CD4-positive, alpha-beta T cell treated with Interferon gamma for 1 hour (primary cell): ENCODE measurements at regions not wholly inside any gene's neighbourhood (a gene's known extent, or its start where the extent isn't known, plus 50 kb on each side); places are given as distances from the start of the nearest gene placed in this dataset.

ENCODE experiments used
- DNase-seq: peaks from one replicate; pipeline ENCODE4 v3.0.0-alpha.2; 2020

- no peak for DNase-seq
Observed at GRCh38 chr17:13940858-13941665, 128.2 kb upstream of the COX10 start.

GRCh38 chr17:13941781-13942180, 127.5 kb upstream of the COX10 start:
- DNase-seq: no peak

GRCh38 chr17:13943909-13944308, 125.4 kb upstream of the COX10 start:
- no peak for DNase-seq

DNA sequence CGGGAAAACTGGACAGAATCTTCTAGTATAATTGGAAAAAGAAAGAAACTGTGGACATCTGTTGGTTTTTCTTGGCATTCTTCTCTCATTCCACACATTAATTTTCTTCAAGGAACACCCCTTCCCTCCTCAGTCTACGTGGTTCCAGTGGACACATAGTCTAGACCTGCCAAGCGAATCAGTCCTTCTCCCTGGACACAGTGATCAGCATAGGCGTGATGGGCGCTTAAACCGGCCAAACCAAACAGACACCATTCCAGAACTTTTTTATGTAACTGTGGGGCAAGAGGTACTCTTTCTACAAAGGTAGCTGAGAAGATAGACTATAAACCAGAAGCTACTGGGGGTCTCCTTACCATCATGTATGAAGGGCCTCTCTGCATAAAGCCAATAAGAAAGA, 121.8 kb upstream of the COX10 start:
- no peak for DNase-seq

GRCh38 chr17:13952009-13952750, 117.1 kb upstream of the COX10 start:
- DNase-seq: no peak

DNA sequence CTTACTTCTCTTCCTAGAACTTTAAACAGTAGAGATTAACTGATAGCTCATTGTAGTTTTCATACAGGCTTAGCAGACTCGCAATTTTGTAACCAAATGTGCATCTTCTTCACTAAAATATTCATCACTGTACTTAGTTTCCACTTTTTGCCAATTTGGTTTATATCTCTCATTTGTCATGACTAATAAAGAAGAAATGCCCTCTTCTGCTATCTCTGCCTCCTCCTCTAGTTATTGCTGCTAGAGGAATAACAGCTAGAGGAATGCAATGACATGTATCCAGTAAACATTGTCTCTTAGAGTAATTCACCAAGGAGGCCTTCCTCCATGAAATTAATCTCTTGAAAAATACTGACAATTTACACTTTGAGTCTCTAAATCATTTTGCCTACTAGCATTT, 115.5 kb upstream of the COX10 start:
- no peak for DNase-seq

- no peak for DNase-seq
Observed at GRCh38 chr17:13957636-13958035, 111.7 kb upstream of the COX10 start.

- DNase-seq: no peak
Observed at GRCh38 chr17:13958773-13959172, 110.5 kb upstream of the COX10 start.

DNA sequence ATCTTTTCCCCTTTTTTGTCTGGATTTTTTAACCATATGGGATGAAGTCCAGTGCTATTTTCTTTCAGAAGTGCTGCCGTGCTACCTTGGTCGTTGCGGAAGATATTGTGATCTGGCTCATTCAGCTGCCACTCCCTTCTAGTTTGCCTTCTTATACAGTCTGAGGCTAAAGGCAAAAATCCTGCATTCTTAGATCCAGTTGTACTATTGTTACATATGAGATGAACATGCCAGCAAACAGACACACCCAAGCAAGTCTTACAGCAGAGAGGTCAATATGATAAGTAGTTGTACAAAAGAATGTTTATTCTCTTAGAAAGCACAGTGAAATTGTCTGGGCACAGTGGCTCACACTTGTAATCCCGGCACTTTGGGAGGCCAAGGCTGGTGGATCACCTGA, 108.0 kb upstream of the COX10 start:
- no peak for DNase-seq

DNA sequence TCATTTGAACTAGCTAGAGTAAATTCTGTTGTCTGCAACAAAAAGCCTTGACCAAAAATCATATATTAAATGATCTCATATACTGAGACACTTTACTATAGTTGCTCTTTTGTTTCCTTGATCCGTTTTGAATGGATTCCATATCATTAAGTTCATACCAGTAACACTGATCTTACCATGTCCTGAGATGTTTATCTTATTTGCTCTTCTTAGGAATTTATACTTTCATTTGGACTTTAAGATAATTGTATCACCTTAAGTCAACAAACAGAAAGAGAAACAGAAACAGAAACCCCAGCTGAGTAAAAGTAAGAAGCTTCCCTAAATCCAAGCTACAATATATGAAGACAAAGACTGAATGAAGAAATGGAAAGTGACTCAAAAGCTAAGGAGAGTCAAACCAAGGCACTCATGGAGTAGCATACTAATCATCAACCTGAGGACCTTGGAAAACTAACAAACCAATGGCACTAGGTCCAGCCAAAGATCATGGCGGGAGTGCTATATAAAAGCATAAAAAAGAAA, 106.5 kb upstream of the COX10 start:
- DNase-seq: no peak

DNA sequence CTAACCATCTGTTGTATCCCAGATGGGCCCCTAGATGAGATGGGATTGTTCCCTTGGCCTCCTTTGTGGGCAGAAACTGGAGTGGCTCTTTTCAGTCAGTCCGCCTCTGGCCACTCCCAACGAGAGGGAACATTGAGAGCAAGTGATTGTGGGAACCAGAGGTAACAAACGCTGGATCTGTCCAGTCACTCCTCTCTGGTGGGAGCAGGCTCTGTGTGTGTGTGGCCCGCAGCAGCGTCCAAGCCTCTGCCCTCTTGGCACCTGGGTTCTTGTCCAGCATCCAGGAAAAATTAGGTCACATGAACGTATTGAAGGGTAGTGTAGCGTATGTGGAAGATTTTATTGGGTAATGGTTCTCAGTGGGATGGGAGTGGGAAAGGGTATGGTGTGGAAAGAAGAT, 101.9 kb upstream of the COX10 start:
- no peak for DNase-seq

DNA sequence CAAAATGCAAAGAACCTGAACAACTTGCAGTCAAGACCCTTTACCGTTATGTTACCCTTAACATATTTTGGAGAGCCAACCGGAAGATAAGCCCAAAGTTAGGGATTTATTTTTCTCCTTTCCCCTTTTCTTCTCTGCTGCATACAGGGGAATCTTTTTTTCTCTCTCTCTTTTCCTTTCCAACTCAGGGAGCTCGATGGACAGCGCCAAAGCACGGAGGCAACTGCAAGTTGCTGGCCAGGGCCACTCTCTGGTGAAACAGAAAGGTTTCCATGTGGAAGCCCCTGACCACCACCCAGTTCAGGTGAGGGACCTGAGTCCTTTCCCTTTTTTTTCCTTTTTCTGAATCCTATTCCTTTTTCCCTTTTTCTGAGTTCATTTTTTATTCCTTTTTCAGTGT, 98.8 kb upstream of the COX10 start:
- no peak for DNase-seq

DNA sequence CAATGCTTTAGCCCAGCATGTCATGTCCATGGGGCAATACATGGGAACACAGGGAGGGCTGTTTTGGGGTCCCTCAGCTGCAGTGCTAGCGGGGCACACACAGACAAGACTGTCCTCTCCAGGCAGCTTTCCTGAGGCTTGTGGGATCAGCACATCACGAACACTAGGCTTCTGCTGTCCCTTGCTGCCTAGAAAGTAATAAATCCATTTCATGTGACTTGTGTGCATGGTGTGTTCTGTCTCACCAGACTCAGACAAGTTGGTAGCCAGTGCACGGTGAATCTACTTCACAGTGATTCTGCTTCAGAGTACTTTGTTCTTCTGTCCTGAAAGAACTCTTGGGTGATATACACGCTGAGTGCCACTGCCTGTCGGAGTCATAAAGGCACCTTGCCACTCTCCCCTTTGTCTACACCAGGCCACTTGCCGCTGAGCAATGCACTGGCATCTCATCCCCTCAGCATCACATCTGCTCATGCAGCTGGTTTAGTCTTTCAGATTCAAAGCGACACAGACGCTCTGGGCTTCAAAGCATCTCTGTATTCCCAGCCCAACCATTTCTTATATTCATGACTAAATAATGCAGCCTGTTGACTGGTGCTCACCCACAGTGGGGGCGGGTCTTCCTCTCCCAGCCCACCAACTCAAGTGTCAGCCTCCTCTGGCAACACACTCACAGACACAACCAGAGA, 95.2 kb upstream of the COX10 start:
- DNase-seq: no peak

- DNase-seq: no peak
Observed at GRCh38 chr17:13977837-13978236, 91.5 kb upstream of the COX10 start.

- DNase-seq: no peak
Observed at GRCh38 chr17:13978478-13978877, 90.8 kb upstream of the COX10 start.

GRCh38 chr17:13981881-13982280, 87.4 kb upstream of the COX10 start:
- DNase-seq: no peak

DNA sequence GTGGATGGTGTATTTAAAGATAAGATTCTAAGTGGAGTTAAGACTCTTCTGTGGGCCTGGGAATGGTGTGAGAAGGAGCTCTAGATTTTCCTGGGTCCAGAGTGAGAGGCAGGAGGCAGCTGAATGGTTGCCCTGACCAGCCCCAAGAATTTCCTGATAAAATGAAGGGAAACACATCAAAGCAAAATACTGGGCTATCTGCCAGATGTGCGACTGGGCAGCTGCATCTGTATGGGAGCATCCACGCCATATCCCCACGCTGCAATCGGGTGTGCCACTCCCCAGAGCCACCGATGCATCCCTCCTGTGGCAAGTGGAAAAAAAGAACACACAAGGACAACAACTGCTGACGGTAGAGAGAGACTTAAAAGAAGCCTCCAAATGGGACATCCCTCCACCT, 84.3 kb upstream of the COX10 start:
- DNase-seq: no peak

DNA sequence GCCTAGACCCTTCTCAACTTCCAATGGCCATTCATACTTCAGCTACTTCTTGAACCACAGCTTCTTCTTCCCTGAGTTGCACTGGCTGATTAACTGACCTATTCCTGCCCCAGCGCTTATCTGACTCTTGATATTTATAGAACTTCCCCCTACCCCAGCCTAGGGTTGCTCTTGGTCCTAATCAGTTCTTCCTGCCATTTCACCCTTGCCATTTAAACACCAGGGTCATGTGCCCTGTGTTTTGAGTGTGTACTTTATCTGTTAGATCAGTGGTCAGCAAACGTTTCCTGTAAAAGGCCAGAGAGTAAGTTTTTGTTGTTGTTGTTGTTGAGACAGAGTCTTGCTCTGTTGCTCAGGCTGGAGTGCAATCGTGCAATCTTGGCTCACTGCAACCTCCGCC, 82.4 kb upstream of the COX10 start:
- DNase-seq: no peak

DNA sequence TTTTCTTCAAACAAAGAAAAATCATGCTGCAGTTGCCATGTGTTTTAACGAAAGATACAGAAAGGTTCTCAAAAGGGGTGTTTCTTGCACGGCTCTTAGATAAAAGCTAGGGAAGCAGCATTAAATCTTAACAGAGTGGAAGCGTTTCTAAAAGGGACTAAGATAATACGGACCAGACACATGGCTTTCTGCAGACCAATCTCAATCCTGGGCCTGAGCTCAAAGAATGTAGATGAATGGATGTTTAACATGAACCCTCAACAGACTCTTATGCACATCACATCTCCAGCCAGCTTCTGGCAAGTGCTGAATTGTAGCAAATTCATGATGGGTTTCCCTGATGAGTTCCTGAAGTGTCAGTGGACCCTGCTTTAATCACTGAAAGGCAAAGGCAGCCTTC, 80.2 kb upstream of the COX10 start:
- no peak for DNase-seq

DNA sequence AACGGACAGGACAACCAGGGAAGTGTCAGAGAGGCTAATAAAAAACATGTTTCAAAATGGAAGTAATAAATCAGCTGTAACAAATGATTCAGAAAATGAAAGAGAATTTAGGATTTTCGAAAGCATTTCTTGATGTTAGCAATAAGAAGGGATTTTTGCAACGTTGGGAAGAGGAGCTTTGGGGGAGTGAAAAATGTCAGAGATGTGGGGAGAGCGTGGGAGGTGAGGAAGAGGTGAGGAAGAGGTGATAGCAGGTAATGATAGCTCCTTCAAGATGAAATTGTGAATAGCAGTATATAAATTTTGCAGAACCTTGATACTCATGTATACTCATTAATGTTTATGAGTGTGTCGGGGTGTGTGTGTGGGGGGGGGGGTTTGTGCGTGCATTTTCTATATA, 76.2 kb upstream of the COX10 start:
- DNase-seq: no peak

- no peak for DNase-seq
Observed at GRCh38 chr17:13994050-13994449, 75.3 kb upstream of the COX10 start.

- no peak for DNase-seq
Observed at GRCh38 chr17:13995856-13996271, 73.4 kb upstream of the COX10 start.

GRCh38 chr17:13996276-13996675, 73.0 kb upstream of the COX10 start:
- no peak for DNase-seq

- DNase-seq: no peak
Observed at GRCh38 chr17:13996748-13997147, 72.6 kb upstream of the COX10 start.
